Stimulated activated CD4-positive, alpha-beta T cell treated with anti-CD3 and anti-CD28 coated beads, Interleukin-15, amount 100 ng/mL, for 24 hours (primary cell): ENCODE measurements at regions not wholly inside any gene's neighbourhood (a gene's known extent, or its start where the extent isn't known, plus 50 kb on each side); places are given as distances from the start of the nearest gene placed in this dataset.

Experiments used
- DNase-seq: peaks from one replicate; pipeline ENCODE4 v3.0.0-alpha.2; 2020

- no peak for DNase-seq
Measured at GRCh38 chr2:56624181-56624580, 440.4 kb downstream of the CCDC85A start.

- no peak for DNase-seq
Measured at GRCh38 chr2:56626927-56627326, 443.1 kb downstream of the CCDC85A start.

- DNase-seq = no peak
Measured at GRCh38 chr2:56630286-56630685, 446.5 kb downstream of the CCDC85A start.

GRCh38 chr2:56647997-56648396, 464.2 kb downstream of the CCDC85A start:
- DNase-seq = no peak

GRCh38 chr2:56648802-56649201, 465.0 kb downstream of the CCDC85A start:
- no peak for DNase-seq

- no peak for DNase-seq
Measured at GRCh38 chr2:56654936-56655335, 471.1 kb downstream of the CCDC85A start.

- no peak for DNase-seq
Measured at GRCh38 chr2:56656826-56657225, 473.0 kb downstream of the CCDC85A start.

GRCh38 chr2:56666777-56667176, 483.0 kb downstream of the CCDC85A start:
- no peak for DNase-seq

- DNase-seq = no peak
Measured at GRCh38 chr2:56671973-56672569, 488.3 kb downstream of the CCDC85A start.

GRCh38 chr2:56674084-56674483, 490.3 kb downstream of the CCDC85A start:
- no peak for DNase-seq

- no peak for DNase-seq
Measured at GRCh38 chr2:56676966-56677365, 493.2 kb downstream of the CCDC85A start.

GRCh38 chr2:56680971-56681631, 497.3 kb downstream of the CCDC85A start:
- DNase-seq = no peak

GRCh38 chr2:56681659-56682396, 498.0 kb downstream of the CCDC85A start:
- DNase-seq = no peak

- no peak for DNase-seq
Measured at GRCh38 chr2:56682397-56682760, 498.6 kb downstream of the CCDC85A start.

GRCh38 chr2:56684327-56684726, 500.5 kb downstream of the CCDC85A start:
- DNase-seq = no peak

GRCh38 chr2:56685205-56685604, 501.4 kb downstream of the CCDC85A start:
- no peak for DNase-seq

GRCh38 chr2:56687169-56687568, 503.4 kb downstream of the CCDC85A start:
- DNase-seq = no peak

GRCh38 chr2:56688661-56689060, 504.9 kb downstream of the CCDC85A start:
- no peak for DNase-seq

- DNase-seq = no peak
Measured at GRCh38 chr2:56693501-56693900, 509.7 kb downstream of the CCDC85A start.

- DNase-seq = no peak
Measured at GRCh38 chr2:56703001-56703400, 519.2 kb downstream of the CCDC85A start.

GRCh38 chr2:56705713-56706112, 521.9 kb downstream of the CCDC85A start:
- DNase-seq = no peak

GRCh38 chr2:56707218-56707617, 523.4 kb downstream of the CCDC85A start:
- DNase-seq = no peak

GRCh38 chr2:56707650-56708049, 523.9 kb downstream of the CCDC85A start:
- DNase-seq = no peak

- no peak for DNase-seq
Measured at GRCh38 chr2:56709181-56709580, 525.4 kb downstream of the CCDC85A start.
